Heart right ventricle (tissue), 16 donors: ENCODE measurements at regions not wholly inside any gene's neighbourhood (a gene's known extent, or its start where the extent isn't known, plus 50 kb on each side); places are given as distances from the start of the nearest gene placed in this dataset.

Source experiments
- ATAC-seq, 8 donors: fragments of 200-7000 bp; cut with Tn5 transposase; one replicate each; pipeline ENCODE4 v1.9.1; 2020; ENCODE audit warnings: mild to moderate bottlenecking in 8 of 8, moderate library complexity in 8 of 8, moderate number of reproducible peaks in 1 of 8
- DNase-seq, 2 donors: peaks; one replicate each; pipeline ENCODE4 v3.0.0-alpha.2; 2020
- H3K27ac ChIP-seq, 10 donors: fragments of 200-600 bp; sonication (generic) in 2 of 10; one replicate each; pipeline versions ENCODE4 v1.5.0 to v1.8.0; 2020 to 2022; ENCODE audit warnings: mild to moderate bottlenecking in 3 of 10
- H3K27me3 ChIP-seq, 7 donors: fragments of 200-600 bp; one replicate each; pipeline ENCODE4 v1.8.0; 2021 to 2022; ENCODE audit warnings: mild to moderate bottlenecking in 2 of 7
- H3K36me3 ChIP-seq, 9 donors: fragments of 200-600 bp; sonication (generic) in 1 of 9; one replicate each; pipeline versions ENCODE4 v1.5.0 to v1.8.0; 2020 to 2022; ENCODE audit warnings: mild to moderate bottlenecking in 2 of 9
- H3K4me1 ChIP-seq, 9 donors: fragments of 200-600 bp; sonication (generic) in 1 of 9; one replicate each; pipeline versions ENCODE4 v1.5.0 to v1.8.0; 2020 to 2022; ENCODE audit warnings: mild to moderate bottlenecking in 4 of 9
- H3K4me3 ChIP-seq, 10 donors: fragments of 200-600 bp; sonication (generic) in 2 of 10; one replicate each; pipeline versions ENCODE4 v1.5.0 to v1.8.0; 2020 to 2022; ENCODE audit warnings: mild to moderate bottlenecking in 7 of 10, moderate library complexity in 2 of 10
- H3K9me3 ChIP-seq, 11 donors: fragments of 200-600 bp in 10 of 11; sonication (generic) in 2 of 11; one replicate each; pipeline versions ENCODE4 v1.5.0 to v1.8.0; 2013 to 2022; ENCODE audit warnings: mild to moderate bottlenecking in 2 of 11, control low read depth in 1 of 11, moderate library complexity in 1 of 11
- WGBS, 2 donors: extraction: QIAGEN DNeasy Blood & Tissue Kit; methylation state at CpG; one replicate each; pipeline ENCODE4 v1.1.7; 2013; ENCODE audit warnings: inconsistent platforms in 1 of 2; 5-methylcytosine and 5-hydroxymethylcytosine counted together
- intact Hi-C, 10 donors: fragments of 100-400 bp; cut with DNase I; formaldehyde crosslinking; loops; one replicate each; pipeline versions ENCODE4 v1.11.1 to v1.14.2; 2022
- TF ChIP-seq, protein P1 (sequence below), 9 donors: fragments of 200-600 bp; sonication (generic) in 2 of 9; IDR thresholded peaks; one replicate each; pipeline versions ENCODE4 v1.5.0 to v1.8.0; 2021 to 2022; ENCODE audit warnings: antibody characterized with exemption in 9 of 9, mild to moderate bottlenecking in 5 of 9, moderate library complexity in 1 of 9
- donor health status: Arrhythmogenic right ventricular cardiomyopathy.
- donor health status: ischemic (EF 13 %, LVEDD 7.1; RV severe dilation, severe dysfunction).
- donor health status: healthy with polysubstance abuse.
- donor health status: DM: no; HTN: yes; CAD: no.
- donor health status: DM: no; HTN: no; CAD: no.
- donor health status: ischemic (EF 25% LVEDD 6.9; RV normal size, moderate dysfunction).
- donor health status: ischemic (EF 25% LVEDD 5.7; RV mildly dilated, moderate dysfunction).
- donor health status: healthy.
- donor health status: DM: yes; HTN: yes; CAD: no.
- donor health status: Ischemic cardiomyopathy.
- donor health status: ischemic (EF 35%, LVEDD 5.7; RV mildly dilated, moderate dysfunction).
- donor health status: nonischemic (EF 11% LVEDD 7.7; RV severe dilation, severe dysfunction).
- donor health status: DM: yes; HTN: yes; CAD: no.
- donor health status: PGD.
- donor health status: ischemic (EF 29% LVEDD 5.4; RV normal size, mild dysfunction).
- donor health status: nonischemic (EF 23%, LVEDD 6.1; RV moderate dilation, normal function).

DNA sequence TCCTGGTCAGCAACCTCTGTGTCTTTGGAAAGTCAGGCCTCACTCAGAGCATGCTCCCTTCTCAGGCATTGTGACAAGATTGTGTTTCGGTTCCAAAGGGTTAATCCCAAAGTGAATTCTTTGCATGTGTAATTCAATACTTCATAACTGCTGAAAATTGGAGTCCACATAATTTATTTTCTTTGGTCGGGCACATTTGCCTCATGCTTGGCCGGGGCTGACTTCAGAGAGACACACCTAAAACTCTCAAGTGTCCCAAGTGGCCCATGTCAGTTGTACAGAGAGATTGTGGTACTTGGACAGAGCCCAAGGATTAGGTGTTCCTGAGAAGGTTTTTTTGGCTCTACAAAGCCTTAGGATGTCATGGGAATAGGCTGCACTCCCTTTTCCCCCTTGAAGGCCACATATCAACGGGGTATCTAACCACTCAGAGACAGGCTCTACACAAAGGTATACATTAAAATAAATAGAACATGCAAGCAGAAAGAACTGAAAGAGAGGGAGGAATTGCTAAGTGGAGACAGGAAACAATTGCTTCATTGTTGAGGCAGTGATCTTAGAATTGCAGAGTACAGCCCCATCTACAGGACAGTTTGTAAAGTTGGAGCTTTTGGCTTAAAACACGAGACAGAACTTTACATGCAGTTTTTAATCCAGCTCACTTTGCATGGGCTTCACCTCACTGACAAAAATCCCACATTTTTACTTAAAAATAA lies 1232.3 kb upstream of the ZEB2 start:
- intact Hi-C loops = loop anchor here in 4 of 10 donors (5.0 to 10.0 kb wide), 3 partner anchors 1230 to 1367 kb away; partner anchors contain the start of gene ZEB2 (in 2 of the 4)
- ATAC-seq = peak; percentile 64 to 86 (median 82)
- DNase-seq = peak in 1 of 2 donors; percentile 26

DNA sequence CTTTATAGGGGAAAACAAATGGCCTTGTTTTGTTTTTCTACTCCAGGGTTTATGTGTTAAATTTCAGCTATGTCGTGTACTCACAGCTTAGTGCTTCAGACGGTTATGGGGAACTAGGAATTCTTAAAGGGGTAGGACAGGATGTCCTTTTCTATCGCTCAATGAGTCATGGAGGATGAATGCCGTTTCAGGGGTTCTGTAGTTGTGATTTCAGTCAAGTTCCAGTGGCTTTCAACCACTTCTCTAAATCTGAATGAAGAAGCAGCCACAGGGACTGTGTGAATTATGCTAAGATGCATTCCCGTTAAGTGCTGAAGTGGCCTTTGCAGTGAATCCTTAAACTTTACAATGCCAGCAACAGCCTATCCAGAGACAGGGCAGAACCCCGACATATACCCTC lies 1231.7 kb upstream of the ZEB2 start:
- ATAC-seq = peak; percentile 57 to 89 (median 84)
- DNase-seq = no peak
- no peaks in the 10 kb centered on the region for H3K36me3 ChIP-seq
- TF ChIP-seq, protein P1, sequence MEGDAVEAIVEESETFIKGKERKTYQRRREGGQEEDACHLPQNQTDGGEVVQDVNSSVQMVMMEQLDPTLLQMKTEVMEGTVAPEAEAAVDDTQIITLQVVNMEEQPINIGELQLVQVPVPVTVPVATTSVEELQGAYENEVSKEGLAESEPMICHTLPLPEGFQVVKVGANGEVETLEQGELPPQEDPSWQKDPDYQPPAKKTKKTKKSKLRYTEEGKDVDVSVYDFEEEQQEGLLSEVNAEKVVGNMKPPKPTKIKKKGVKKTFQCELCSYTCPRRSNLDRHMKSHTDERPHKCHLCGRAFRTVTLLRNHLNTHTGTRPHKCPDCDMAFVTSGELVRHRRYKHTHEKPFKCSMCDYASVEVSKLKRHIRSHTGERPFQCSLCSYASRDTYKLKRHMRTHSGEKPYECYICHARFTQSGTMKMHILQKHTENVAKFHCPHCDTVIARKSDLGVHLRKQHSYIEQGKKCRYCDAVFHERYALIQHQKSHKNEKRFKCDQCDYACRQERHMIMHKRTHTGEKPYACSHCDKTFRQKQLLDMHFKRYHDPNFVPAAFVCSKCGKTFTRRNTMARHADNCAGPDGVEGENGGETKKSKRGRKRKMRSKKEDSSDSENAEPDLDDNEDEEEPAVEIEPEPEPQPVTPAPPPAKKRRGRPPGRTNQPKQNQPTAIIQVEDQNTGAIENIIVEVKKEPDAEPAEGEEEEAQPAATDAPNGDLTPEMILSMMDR (IDR thresholded peaks at IDR 0.05) = no peak
- H3K4me1 ChIP-seq = peaks cover 0 to 40% (median 20%) of the 10 kb centered on the region in 9 donors
- 32 to 38% methylated on average over 6 of the region's 6 CpGs for WGBS, 2 donors
- peak overlapping the region in 8 of 10 donors; percentile 27 to 81 (median 50) for H3K27ac ChIP-seq
- H3K9me3 ChIP-seq = no peaks in the 10 kb centered on the region
- no peaks in the 10 kb centered on the region for H3K27me3 ChIP-seq
- no peak overlapping the region for H3K4me3 ChIP-seq
- intact Hi-C loops = loop anchor here in 4 of 10 donors (5.0 to 10.0 kb wide), 3 partner anchors 1229 to 1367 kb away; partner anchors contain the start of gene ZEB2 (in 2 of the 4)

More for the DNA sequence above, 1232.3 kb upstream of the ZEB2 start:
- Histone ChIP-seq H3K36me3 (no peaks in the 10 kb centered on the region), H3K4me3 (peak overlapping the region in 3 of 10 donors; percentile 8 to 21 (median 19)), H3K27ac (peak overlapping the region in 8 of 10 donors; percentile 27 to 81 (median 50)), H3K9me3 (no peaks in the 10 kb centered on the region), H3K27me3 (no peaks in the 10 kb centered on the region), H3K4me1 (peaks cover 0 to 40% (median 20%) of the 10 kb centered on the region in 9 donors)
- 12 to 14% methylated on average over 5 of the region's 5 CpGs for WGBS, 2 donors
- TF ChIP-seq, protein P1 (IDR thresholded peaks at IDR 0.05) = peak; percentile 25 to 70 (median 64)

DNA sequence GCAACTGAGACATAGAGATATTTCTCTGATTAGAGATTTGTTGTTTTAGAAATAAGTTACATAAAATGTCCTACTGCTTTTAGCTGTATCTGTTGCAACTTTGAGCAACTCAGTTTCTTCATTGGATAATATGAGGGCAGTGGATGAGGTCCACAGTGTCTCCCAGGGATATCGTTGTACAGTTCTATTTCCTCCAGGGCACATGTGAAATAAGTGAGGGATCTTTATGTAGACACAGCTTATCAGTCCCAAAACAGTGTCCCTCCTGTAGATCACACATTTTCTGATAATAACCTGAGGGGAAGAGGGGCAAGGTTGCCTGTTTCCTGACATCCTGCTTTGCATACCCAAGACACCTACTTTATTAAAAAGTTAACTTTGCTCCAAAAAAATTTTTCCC lies 1231.2 kb upstream of the ZEB2 start:
- intact Hi-C loops = loop anchor here in 4 of 10 donors (5.0 to 10.0 kb wide), 3 partner anchors 1229 to 1366 kb away; partner anchors contain the start of gene ZEB2 (in 2 of the 4)
- Histone ChIP-seq H3K9me3 (no peaks in the 10 kb centered on the region), H3K27ac (peak overlapping the region in 9 of 10 donors; percentile 11 to 81 (median 47))

DNA sequence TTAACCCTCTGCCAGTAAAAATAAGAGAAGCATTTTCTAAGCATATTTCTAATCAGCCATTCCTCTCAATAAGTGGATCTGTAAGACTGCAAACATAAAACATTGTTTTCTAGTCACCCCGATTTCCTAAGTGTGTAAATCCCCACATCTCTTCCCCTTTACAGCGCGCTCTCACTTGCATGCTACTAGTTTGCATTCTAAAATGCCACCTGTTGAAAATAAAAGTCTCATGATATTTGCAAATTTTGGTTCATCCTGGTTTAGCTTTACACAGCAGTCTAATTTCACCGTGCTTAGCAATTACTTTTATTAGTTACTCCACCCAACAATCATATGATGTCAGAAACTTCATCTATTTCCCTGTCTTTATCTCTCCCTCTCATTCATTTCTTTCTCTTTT lies 1230.7 kb upstream of the ZEB2 start:
- ATAC-seq = no peak
- TF ChIP-seq, protein P1 (IDR thresholded peaks at IDR 0.05) = no peak
- intact Hi-C loops = loop anchor here in 4 of 10 donors (5.0 to 10.0 kb wide), 3 partner anchors 1228 to 1366 kb away; partner anchors contain the start of gene ZEB2 (in 2 of the 4)
- 78 to 83% methylated on average over 4 of the region's 4 CpGs for WGBS, 2 donors
- Histone ChIP-seq H3K4me3 (no peak overlapping the region), H3K27ac (peak overlapping the region in 1 of 10 donors; percentile 81), H3K9me3 (no peaks in the 10 kb centered on the region), H3K27me3 (no peaks in the 10 kb centered on the region), H3K4me1 (peaks cover 0 to 41% (median 20%) of the 10 kb centered on the region in 9 donors), H3K36me3 (no peaks in the 10 kb centered on the region)
- no peak for DNase-seq

More for the DNA sequence above, 1231.2 kb upstream of the ZEB2 start:
- WGBS, 2 donors = 37 to 48% methylated on average over 1 of the region's 1 CpG
- TF ChIP-seq, protein P1 (IDR thresholded peaks at IDR 0.05) = no peak
- ATAC-seq (no peak), DNase-seq (no peak)
- peaks cover 0 to 40% (median 20%) of the 10 kb centered on the region in 9 donors for H3K4me1 ChIP-seq
- no peaks in the 10 kb centered on the region for H3K27me3 ChIP-seq
- H3K36me3 ChIP-seq = no peaks in the 10 kb centered on the region
- no peak overlapping the region for H3K4me3 ChIP-seq
